DMS 273 (cell line): ENCODE measurements at regions not wholly inside any gene's neighbourhood (a gene's known extent, or its start where the extent isn't known, plus 50 kb on each side); places are given as distances from the start of the nearest gene placed in this dataset.

ENCODE experiments used
- DNase-seq: peaks from one replicate; lab custom pipeline; 2025; ENCODE audit not compliant: unreplicated experiment; lab: John Stamatoyannopoulos, UW

DNA sequence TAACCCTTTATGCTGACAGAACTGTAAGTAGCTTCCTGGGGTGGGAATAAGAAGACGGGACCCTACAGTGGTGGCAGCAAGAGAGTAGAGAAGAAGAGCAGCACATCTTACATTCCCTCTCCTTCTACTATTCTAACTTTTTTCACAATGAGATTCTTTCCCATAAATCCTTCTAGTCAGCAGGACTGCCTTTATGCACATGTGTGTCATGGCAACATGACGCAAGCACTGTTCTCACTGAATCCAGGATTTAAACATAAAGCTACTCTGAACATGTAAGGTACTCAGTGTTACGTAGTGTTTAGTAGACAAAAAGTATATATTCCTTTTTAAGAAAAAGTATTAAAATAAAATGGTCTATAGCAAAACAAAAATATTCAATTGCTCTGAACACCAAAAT is 309.7 kb upstream of the LYPLAL1 start:
- no peak for DNase-seq

DNA sequence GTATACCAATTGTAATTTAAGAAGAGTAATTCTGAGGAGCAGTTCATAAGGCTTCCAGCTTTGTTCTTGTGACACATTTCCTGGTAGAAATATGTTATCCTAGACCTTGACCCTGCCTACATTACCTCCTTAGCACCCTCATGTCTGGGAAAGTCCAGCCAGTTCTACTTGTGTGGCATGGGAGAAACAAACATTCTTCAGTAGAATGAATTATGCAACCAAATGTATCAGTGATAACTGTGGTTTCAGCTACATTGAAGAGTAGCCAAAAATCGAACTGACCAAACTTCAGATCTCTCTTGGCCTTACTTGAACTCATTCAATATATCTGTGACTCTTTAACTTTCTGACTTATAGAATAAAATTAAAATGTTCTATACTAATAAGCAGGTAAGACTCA is 308.1 kb upstream of the LYPLAL1 start:
- no peak for DNase-seq

DNA sequence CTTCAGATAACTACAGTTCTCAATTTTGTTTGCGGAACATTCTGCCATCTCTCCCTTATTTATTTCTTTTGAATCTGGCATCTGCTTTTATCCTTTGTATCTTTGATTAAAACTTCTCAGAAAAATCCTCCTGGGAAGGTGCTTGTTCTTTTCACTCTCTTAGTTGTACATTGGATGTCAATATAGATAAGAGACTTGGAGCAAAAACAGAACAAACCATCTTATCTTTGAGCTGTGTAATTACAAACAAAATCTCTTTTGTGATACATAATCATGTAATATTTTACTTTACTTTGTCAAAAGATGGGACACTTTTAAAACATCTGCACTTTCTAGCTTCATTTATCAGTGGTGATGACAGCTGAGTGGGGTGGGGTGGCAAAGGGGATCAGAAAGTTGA is 307.2 kb upstream of the LYPLAL1 start:
- DNase-seq = no peak

DNA sequence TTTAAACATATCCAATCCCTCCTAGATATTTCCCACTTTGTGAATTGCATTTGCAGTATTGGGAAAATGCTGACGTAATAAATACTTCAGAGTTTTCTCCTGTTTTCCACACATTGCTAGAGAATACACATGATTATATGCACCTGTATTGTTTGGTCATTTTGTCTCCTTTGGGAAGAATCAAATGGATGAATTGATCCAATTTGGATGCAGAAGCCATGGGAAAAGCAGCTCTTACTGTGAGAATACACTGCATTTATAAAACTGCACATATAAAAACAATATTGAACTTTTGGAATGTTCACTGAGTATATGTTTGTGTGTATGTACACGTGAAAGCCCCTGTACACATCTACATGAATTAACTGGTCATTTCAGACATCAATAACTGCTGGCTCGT is 306.6 kb upstream of the LYPLAL1 start:
- no peak for DNase-seq

DNA sequence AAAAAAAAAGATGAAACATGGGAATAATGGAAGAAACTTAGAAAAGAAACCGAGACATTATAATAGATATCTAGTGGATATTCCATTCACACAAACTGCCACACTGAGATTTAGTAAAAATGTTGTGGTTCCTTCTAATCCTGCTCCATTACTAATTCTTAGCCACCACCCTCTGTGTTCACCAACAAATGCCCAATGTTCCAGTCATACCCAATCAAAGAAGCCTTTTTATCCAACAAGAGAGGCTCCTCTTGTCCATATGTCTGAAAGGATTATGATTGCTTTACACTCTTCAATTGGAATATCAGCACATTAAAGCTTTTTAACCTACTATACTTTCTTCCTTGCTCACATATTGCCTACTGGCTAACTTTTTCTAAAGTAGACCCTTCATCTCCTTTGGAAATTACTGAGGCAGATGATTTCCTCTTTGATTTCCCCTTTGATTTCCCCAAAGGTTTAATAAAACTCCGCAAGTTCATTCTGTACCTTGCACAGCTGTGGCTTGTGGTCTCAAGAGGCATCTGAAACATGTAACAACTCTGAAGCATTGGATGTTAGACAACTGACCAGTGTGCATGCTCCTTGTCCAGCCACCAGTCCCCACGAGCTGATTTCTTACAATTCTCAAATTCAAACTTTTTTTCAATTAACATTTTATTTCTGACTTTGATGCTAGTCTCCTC is 305.6 kb upstream of the LYPLAL1 start:
- no peak for DNase-seq

DNA sequence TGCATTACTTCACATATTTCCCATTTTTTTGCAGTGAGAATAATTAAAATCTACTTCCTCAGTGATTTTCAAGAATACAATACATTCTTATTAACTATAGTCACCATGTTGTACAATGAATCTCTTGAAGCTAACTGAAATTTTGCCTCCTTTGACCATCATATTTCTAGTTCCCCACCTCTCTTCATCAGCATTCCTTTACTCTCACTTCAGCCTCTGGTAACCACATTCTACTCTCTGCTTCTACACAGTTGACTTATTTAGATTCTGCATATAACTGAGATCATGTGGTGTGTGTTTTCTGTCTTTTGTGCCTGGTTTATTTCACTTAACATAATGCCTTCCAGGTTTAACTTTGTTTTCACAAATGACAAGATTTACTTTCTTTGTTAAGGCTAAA is 304.4 kb upstream of the LYPLAL1 start:
- no peak for DNase-seq

DNA sequence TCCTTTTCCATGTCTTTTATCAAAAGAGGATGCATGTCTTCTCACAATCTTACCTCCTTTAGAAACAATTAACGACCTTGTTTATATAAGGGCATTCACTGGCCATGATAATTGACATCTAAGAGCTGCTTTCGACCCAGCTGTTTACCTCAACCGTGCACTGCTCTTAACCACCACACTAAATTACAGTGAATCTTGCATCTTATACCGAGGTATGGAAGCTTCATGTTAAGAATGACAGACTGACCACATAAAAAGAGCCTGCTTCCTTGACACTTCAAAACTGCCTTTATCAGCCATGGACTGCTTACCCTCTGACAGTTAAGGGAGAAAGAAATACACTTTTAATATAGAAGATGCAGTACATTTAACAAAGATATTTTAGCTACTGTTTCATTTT is 301.7 kb upstream of the LYPLAL1 start:
- no peak for DNase-seq

DNA sequence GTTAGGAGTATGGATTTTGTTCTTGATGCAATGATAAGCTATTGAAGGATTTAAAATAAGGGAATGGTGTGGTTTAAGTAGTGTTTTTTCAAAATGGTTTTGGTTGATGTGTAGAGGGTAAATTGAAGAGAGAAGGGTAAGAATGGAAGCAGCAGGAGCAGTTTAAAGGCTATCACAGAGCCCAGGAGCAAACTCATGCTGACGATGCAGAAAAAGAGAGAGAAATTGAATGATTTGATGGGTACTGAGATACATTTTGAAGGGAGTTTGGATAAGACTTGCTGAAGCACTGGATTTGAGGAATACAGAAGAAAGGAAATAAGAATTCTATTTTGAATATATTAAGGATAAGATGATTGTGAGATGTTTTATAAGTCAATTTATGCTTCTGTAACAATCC is 300.8 kb upstream of the LYPLAL1 start:
- no peak for DNase-seq

DNA sequence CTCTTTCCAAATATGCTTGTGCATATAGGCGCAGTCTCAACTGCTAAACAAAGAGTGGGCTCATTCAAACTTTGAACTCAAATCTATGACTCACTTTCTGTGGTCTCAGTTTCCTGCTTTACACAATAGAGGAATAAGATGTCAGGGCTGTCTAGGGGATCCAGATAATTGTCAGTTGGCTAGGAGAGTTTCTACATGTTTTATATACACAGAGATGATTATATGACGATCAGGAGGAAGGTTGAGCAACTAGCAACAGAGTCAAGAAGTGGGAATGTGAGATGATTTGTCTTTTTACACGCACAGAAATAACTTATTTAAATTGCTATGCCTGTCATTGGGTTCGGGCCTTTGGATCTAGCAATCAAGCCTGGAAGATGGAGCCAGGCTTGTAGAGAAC is 299.4 kb upstream of the LYPLAL1 start:
- no peak for DNase-seq

DNA sequence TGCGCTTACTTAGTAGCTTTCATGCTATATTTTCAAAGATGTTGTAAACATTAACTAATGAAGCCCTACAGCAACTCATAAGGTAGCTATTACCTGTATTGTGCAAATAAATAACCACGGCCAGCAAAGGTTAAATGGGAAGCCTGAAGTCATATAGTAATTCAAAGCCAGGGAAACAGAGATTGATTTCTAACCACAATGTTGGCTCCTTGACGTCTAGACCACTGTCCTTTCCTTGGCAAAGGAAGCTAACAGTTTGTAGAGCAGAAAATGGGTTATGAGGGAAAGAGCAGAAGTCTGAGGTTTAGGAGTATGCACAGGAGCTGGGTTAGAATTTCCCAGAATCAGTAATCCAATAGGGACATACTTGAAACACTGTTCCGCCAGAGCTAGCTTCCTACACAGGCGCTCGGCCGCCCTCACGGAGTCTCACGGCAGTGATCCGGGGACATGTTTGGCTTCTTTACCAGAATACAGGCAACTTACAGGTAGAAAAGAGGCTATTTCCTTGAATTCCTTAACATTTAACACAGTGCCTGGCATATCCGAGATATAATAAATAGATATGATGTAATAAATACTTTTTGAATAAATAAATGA is 298.8 kb upstream of the LYPLAL1 start:
- no peak for DNase-seq

DNA sequence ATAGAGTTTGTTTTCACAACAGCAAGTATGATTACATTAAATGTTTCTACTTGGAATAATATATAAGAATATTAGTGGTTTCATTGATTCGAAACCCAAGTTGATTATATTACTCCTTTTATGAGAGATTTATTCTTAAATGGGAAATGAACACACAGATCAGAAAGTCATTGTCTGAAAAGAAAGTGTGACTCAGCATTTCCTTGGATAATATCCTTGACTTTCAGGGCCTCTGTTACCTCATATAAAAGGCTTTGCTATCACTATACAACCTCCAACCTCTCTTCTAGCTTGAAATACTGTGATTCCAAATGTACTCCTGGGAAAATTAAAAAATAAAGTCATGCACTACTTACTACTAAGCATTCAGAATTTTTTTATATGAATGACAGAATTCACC is 295.3 kb upstream of the LYPLAL1 start:
- no peak for DNase-seq

DNA sequence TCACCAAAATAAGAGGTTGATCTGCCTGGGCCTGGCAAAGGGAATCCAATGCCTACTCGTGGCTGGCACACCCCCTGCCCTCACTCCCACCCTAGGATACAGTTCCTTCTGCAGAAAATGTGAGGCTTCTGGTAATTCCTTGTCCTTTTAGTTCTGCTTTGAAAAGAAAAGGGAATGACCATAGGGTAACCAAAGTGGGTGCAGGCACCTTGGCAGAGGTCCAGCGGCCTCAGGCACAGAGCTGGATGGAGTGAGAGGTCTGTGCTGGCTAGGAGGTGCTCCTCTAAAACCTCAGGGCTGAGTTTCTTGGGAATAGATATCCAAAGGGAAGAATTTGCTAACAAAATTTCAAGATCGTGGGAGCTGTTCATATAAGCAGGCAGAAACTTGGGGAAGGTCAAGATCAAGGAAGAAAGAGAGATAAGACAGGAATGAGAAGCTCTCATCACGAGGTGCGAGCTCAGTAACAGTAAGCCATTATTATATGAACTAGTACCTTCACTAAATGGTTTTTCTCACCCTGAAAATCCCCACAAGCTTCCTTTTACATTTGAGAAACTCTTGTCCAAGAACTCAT is 293.1 kb upstream of the LYPLAL1 start:
- DNase-seq = no peak

DNA sequence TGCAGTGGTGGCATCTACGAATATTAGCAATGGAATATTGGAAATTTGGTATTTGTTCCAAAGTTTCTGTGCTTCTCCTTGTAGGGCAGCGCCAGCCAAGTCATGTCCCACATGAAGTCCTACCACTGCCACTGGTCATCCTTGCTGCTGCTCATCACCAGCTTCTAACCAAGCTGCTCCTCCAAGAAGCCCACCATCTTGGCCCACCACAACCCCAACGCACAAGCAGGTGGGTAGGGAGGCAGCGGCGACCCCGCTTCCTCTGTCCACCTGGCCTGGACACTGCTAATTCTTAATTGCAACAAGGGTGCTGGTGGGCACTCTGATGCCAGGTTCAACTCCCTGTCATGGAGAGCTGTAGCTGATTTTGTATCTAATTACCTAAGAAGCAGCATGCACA is 291.2 kb upstream of the LYPLAL1 start:
- no peak for DNase-seq

DNA sequence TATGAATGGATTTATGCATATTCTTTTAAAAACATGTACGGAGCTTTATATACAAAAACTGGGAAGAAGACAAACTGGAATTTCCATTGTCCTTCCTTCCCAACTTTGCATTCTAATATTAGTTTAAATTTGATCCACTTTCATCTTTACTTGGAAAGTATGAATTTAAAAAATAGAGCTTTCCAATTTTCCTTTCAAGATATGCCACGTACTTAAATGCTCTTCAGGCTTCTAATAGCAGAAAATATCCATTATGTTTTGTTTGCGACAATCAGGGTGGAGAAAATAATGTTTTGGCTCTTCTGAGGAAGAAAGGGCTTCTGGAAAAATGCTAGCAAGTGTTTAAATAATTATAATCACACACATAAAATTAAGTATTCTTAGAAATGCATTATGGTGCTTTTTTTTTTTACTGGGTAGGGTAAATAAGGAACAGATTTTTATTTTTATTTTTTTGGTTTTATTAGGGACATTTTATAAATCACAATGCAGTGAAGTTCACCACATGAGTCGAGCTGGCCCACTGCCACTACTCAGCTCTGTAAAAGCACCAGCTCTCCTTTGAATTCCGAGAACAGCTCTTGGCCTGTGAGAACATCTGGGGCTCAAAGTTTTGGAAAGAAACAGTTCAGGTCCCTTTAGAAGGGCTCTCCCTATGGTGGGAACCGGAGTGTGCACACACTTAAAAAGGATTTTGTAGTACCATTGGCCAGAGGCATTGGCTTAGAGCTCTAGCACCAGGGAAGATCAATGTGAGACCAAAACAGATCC is 287.4 kb upstream of the LYPLAL1 start:
- peak; percentile 56 for DNase-seq

DNA sequence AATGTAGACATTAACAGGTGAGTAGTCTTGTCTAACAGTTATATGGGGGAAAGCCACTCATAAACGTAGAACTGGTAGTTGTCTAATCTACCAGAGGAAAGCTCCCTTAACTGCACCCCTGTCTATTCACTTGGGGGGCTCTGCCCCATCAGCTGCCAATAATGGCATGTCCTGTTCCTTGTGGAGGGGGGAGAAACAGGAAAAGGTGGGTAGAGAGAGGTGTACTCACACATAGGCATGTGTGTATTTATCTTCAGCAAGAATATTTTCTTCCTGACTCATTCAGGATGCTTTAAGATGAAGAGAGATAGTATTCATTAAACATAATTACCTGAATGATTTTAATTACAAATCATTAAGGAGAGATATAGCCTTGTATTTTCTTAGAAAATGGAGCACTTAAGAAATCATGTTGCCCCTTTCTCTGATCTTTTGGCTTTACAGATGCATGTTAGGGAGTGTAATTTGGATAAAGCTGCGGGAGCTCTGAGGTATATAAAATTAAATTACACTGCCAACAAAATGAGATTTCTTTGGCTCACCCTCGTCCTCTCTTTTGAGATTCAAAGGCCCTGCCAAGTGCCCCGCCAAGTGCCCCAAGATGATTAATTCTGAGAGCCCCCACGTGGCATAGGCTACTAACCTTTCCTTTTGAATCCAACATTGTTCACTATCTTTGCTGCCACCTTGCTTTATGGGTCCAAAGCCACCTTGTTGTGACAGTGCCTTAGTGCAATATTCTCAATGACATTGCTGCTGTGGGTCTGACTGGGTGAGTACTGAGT is 286.3 kb upstream of the LYPLAL1 start:
- no peak for DNase-seq

DNA sequence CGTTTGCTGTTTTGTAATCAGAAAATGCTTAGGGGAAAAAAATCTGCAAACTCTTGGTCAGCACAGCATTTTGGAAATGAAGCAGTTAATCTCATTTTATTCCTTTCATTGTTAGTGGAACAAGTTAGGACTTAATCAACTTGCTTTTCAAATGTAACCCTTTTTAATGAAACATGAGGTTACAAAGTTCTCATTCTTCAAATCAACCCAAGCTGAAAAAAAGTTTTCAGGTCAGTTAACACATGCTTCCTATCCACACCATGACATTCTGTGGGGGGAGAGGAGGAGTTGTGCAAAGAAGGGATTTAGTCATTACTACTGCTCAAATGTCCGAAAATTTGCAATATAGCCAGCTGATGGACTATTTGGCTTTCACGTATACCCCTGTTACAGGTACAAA is 283.2 kb upstream of the LYPLAL1 start:
- no peak for DNase-seq

DNA sequence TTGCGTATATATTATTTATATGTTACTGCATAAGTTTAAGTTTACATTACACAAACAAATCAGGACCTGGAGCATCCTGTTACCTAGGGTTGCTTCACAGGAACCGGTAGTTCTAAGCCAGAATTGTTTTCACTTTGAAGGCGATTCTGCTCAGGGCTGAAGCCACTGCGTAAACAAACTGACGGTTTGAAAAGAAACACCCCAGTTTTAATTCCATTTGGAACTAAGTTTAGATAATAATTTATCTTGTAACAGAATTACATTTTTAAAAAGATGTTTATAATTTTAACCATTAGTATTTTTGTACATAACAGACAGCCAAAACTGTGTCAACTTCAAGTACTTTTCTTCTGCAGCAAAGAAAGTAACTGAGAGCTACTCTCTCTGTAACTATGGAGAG is 282.1 kb upstream of the LYPLAL1 start:
- no peak for DNase-seq

DNA sequence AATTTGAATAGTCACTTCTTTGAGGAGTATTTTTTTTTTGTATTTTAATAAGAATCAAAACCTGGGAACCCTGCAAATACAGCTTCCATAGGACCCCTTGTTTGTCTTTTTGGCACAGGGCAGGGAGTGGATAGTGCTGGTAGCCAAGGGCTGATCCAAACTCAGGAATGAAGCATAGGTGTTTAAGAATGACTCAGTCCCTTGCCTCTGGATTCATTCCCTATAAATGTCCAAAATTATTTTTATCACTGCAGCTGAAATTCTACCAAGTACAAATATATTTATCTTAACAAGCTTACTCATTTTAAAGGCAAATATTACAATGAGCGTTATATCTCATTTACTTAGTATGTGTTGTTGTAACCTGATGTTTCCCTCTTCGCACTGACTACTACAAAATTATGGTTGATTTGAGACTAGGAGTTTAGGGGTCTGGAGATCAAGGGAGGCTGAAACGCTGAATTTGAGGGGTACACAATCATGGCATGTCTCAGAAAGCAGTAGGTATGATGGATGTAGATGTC is 278.6 kb upstream of the LYPLAL1 start:
- no peak for DNase-seq

DNA sequence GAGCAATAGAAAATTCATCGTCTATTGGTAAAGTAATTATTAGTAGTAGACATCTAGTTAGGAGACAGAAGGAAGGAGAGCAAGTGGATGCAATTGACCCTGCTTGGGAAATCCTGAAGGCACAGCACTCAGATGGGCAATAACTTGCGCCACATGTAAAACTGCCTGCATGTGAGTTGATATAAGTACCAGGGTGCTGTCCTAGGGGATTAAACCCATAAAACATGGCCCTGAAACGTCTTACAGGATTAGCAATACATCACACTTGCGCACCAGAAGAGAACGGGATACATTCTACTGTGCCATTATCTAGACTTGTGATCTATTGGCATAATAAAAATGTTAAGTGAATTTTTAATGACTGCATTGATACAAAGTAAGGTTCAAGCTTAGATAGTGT is 277.5 kb upstream of the LYPLAL1 start:
- DNase-seq = no peak

DNA sequence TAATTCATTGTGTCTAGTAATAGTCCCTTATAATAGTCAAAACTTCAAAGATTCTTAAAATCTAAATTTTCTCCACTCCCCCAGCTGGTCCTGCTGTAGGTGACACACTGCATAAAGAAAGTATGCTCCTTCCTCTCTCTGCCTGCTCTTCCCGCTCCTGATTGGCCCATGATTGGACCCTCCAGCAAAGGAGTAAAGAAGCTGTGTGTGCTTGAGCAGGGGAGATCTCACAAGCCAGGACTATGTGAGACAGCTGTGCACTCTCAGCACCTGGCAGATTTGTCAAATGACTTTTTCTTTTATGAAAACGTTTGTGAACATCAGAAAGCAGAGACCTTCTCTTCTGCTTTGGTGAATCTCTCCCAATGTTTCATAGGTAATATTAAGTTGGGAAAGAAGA is 274.8 kb upstream of the LYPLAL1 start:
- no peak for DNase-seq

DNA sequence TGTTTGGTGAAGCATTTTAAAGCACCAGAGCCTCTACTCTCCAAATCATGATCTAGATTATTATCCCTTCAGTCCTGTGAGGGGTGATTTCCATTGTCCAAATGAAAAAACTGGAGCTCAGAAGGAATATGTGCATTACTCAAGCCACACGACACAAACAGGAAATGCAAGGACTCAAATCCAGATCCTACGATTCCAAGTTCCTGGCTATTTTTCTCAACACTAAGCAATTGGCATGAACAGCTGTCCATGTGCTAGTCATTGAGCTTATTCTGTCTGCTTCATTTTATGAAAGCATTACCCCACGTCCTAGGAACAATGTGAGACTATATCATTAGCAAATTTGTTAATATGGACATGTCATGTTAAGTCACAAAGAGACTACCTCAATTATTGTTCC is 273.1 kb upstream of the LYPLAL1 start:
- no peak for DNase-seq
